Neuronal stem cell (in vitro differentiated cells): ENCODE measurements at regions not wholly inside any gene's neighbourhood (a gene's known extent, or its start where the extent isn't known, plus 50 kb on each side); places are given as distances from the start of the nearest gene placed in this dataset.

Experiments
- DNase-seq: peaks from one replicate; pipeline ENCODE4 v3.0.0-alpha.2; 2013; ENCODE audit warnings: low spot score
- H2AFZ ChIP-seq: one replicate; pipeline ENCODE4 v1.6.1; 2013; ENCODE audit warnings: mild to moderate bottlenecking, low read length, inconsistent platforms
- H2AK5ac ChIP-seq: 2 replicates; pipeline ENCODE4 v1.6.1; 2013; ENCODE audit warnings: low read depth, mild to moderate bottlenecking, inconsistent platforms, low read length, moderate library complexity, mixed read lengths
- H2BK120ac ChIP-seq: 2 replicates; pipeline ENCODE4 v1.6.1; 2013; ENCODE audit warnings: low read depth, mild to moderate bottlenecking, inconsistent platforms, low read length, moderate library complexity, mixed read lengths
- H2BK12ac ChIP-seq: one replicate; pipeline ENCODE4 v1.6.1; 2013; ENCODE audit warnings: low read length, inconsistent platforms
- H2BK15ac ChIP-seq: 2 replicates; pipeline ENCODE4 v1.6.1; 2013; ENCODE audit warnings: mild to moderate bottlenecking, low read length, inconsistent platforms, mixed read lengths
- H2BK5ac ChIP-seq: one replicate; pipeline ENCODE4 v1.6.1; 2013; ENCODE audit warnings: inconsistent platforms, mild to moderate bottlenecking, low read length, moderate library complexity
- H3K14ac ChIP-seq: one replicate; pipeline ENCODE4 v1.6.1; 2013; ENCODE audit warnings: low read length, inconsistent platforms
- H3K18ac ChIP-seq: 2 replicates; pipeline ENCODE4 v1.6.1; 2013; ENCODE audit warnings: low read length, inconsistent platforms
- H3K23ac ChIP-seq: 2 replicates; pipeline ENCODE4 v1.6.1; 2013; ENCODE audit warnings: low read depth, mild to moderate bottlenecking, mixed read lengths, low read length, inconsistent platforms; ENCODE audit not compliant: poor library complexity
- H3K27ac ChIP-seq: replicated peaks from 3 replicates; pipeline ENCODE4 v1.5.1; 2013; ENCODE audit warnings: low read length, inconsistent platforms
- H3K27me3 ChIP-seq, 3 experiments: 2 replicates each; pipeline ENCODE4 v1.6.1; 2013; ENCODE audit warnings: low read length in 3 of 3, mild to moderate bottlenecking in 2 of 3, inconsistent platforms in 1 of 3, low read depth in 1 of 3, mixed read lengths in 1 of 3, moderate library complexity in 1 of 3; ENCODE audit not compliant: control insufficient read depth in 3 of 3, insufficient read depth in 3 of 3
- H3K36me3 ChIP-seq, 2 donors: replicated peaks in 1 of 2; 2 replicates each; pipeline ENCODE4 v1.6.1; 2013; ENCODE audit warnings: low read length in 2 of 2; ENCODE audit not compliant: control insufficient read depth in 2 of 2, insufficient read depth in 2 of 2
- H3K4ac ChIP-seq: 2 replicates; pipeline ENCODE4 v1.6.1; 2013; ENCODE audit warnings: inconsistent platforms, mild to moderate bottlenecking, low read length, moderate library complexity
- H3K4me1 ChIP-seq, 2 donors: 1 replicate in 1 of 2; 2 replicates in 1 of 2; pipeline ENCODE4 v1.6.1; 2013; ENCODE audit warnings: low read length in 2 of 2, low read depth in 1 of 2; ENCODE audit not compliant: control insufficient read depth in 2 of 2, insufficient read depth in 1 of 2
- H3K4me2 ChIP-seq: one replicate; pipeline ENCODE4 v1.6.1; 2013; ENCODE audit warnings: mild to moderate bottlenecking, low read length, inconsistent platforms; ENCODE audit not compliant: insufficient read depth, poor library complexity, severe bottlenecking
- H3K4me3 ChIP-seq, 2 donors: 2 replicates each; pipeline ENCODE4 v1.5.1; 2013; ENCODE audit warnings: low read length in 2 of 2, mild to moderate bottlenecking in 2 of 2, inconsistent platforms in 1 of 2, moderate library complexity in 1 of 2
- H3K79me1 ChIP-seq: one replicate; pipeline ENCODE4 v1.6.1; 2013; ENCODE audit warnings: low read depth, mild to moderate bottlenecking, inconsistent platforms, low read length, moderate library complexity
- H3K9ac ChIP-seq: one replicate; pipeline ENCODE4 v1.6.1; 2013; ENCODE audit warnings: mild to moderate bottlenecking, low read depth, low read length, inconsistent platforms; ENCODE audit not compliant: poor library complexity
- H3K9me3 ChIP-seq, 2 donors: replicated peaks in 1 of 2; 2 replicates each; pipeline versions ENCODE3 to v1.6.1; 2013; ENCODE audit warnings: low read length in 2 of 2, mild to moderate bottlenecking in 2 of 2, inconsistent platforms in 1 of 2, low read depth in 1 of 2, mixed read lengths in 1 of 2, moderate library complexity in 1 of 2; ENCODE audit not compliant: control insufficient read depth in 2 of 2, insufficient read depth in 1 of 2
- H4K8ac ChIP-seq: one replicate; pipeline ENCODE4 v1.6.1; 2013; ENCODE audit warnings: low read depth, mild to moderate bottlenecking, inconsistent platforms, low read length, moderate library complexity
- H4K91ac ChIP-seq: one replicate; pipeline ENCODE4 v1.6.1; 2013; ENCODE audit warnings: low read length, low read depth, mild to moderate bottlenecking, inconsistent platforms; ENCODE audit not compliant: poor library complexity
- WGBS, 2 donors: extraction: QIAGEN DNeasy Blood & Tissue Kit; methylation state at CpG; one replicate each; pipeline ENCODE4 v1.1.7; 2013; ENCODE audit warnings: missing lambda C conversion rate in 2 of 2, mixed read lengths in 1 of 2; ENCODE audit not compliant: insufficient read length in 2 of 2, insufficient replicate concordance in 1 of 2; ENCODE audit errors: extremely low coverage in 2 of 2; 5-methylcytosine and 5-hydroxymethylcytosine counted together

DNA sequence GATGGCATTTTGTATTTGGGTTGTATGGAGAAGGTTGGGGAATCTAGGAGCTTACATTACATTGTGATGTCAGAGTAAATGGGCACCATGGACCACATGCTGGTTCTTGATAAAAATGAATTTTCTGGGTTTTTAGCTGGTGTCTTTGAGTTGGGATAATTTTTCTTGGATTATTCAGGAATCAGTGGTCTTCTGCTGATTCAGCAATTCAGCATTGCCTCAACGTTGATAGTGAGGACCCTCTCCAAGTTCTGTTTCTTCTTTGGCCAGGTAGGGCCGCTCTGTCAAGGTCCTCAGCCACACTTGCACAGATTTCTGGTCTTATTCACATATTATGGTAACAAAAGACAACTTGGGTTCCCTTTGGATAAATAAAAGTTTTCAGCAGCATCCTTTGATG is 312.0 kb upstream of the TPK1 start:
- DNase-seq = no peak
- Histone ChIP-seq H2BK15ac (no peak overlapping the region), H2BK12ac (no peak overlapping the region), H4K91ac (no peak overlapping the region), H2BK5ac (no peak overlapping the region), H4K8ac (no peak overlapping the region), H3K4me3 (no peak overlapping the region), H3K18ac (no peak overlapping the region), H3K4me2 (no peak overlapping the region), H3K27ac (no peak overlapping the region), H3K9me3 (no peaks in the 10 kb centered on the region), H3K23ac (no peak overlapping the region), H2AFZ (no peak overlapping the region), H3K14ac (no peak overlapping the region), H2AK5ac (no peak overlapping the region), H3K4ac (no peak overlapping the region), H2BK120ac (no peak overlapping the region), H3K79me1 (no peaks in the 10 kb centered on the region), H3K27me3 (no peaks in the 10 kb centered on the region), H3K9ac (no peak overlapping the region), H3K4me1 (no peaks in the 10 kb centered on the region), H3K36me3 (no peaks in the 10 kb centered on the region)
- no CpG with 5 or more reads among the region's 2 CpGs for WGBS, 2 donors

DNA sequence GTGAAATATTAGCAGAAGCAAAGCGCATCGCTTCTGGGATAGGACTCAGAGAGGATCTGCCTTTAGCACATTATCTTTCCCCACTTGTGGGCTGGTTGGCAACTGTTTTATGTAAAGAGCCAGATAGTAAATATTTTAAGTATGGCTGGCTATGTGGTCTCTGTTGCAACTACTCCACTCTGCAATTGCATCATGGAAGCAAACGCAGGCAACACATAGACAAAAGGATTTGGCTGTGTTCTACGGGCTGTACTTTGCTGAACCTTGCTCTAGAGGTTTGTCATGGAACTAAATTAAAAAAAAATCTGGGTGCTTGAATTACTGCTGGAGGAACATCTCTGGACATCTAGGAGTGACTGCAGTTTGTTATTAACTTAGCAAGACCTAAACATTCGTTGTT is 307.8 kb upstream of the TPK1 start:
- Histone ChIP-seq H3K79me1 (no peaks in the 10 kb centered on the region), H3K4me2 (no peak overlapping the region), H3K27me3 (no peaks in the 10 kb centered on the region), H3K36me3 (no peaks in the 10 kb centered on the region), H3K9me3 (no peaks in the 10 kb centered on the region), H4K91ac (no peak overlapping the region), H3K27ac (no peak overlapping the region), H2BK12ac (no peak overlapping the region), H3K4ac (no peak overlapping the region), H2BK15ac (no peak overlapping the region), H3K23ac (no peak overlapping the region), H3K14ac (no peak overlapping the region), H2AK5ac (no peak overlapping the region), H2BK5ac (no peak overlapping the region), H3K9ac (no peak overlapping the region), H2AFZ (no peak overlapping the region), H4K8ac (no peak overlapping the region), H3K18ac (no peak overlapping the region), H2BK120ac (no peak overlapping the region), H3K4me3 (no peak overlapping the region), H3K4me1 (no peaks in the 10 kb centered on the region)
- DNase-seq = no peak
- no CpG with 5 or more reads among the region's 5 CpGs for WGBS, 2 donors

DNA sequence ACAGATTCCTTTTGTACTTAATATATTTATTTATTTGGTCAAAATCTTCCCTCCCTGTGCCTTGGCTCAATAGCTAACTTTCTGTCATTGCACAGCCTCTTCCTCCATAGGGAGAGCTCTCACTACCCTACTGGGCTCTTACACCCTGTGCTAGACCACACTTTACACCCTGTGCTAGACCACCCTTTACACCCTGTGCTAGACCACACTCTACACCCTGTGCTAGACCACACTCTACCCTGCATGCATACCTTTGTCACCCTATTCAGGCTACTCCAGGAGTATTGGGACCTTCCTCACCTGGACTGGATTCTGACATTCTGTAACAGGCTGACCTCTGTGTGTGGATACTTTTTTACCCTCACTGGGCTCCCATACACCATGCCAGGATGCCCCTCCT is 298.5 kb upstream of the TPK1 start:
- Histone ChIP-seq H3K27ac (no peak overlapping the region), H2BK120ac (no peak overlapping the region), H3K18ac (peak overlapping the region; percentile 72), H2AK5ac (no peak overlapping the region), H4K8ac (no peak overlapping the region), H3K9ac (no peak overlapping the region), H2BK12ac (no peak overlapping the region), H3K27me3 (no peaks in the 10 kb centered on the region), H3K14ac (no peak overlapping the region), H2AFZ (no peak overlapping the region), H3K4ac (no peak overlapping the region), H3K23ac (no peak overlapping the region), H2BK15ac (no peak overlapping the region), H3K36me3 (no peaks in the 10 kb centered on the region), H3K79me1 (no peaks in the 10 kb centered on the region), H2BK5ac (no peak overlapping the region), H3K9me3 (no peaks in the 10 kb centered on the region), H4K91ac (no peak overlapping the region), H3K4me2 (no peak overlapping the region), H3K4me3 (no peak overlapping the region), H3K4me1 (no peaks in the 10 kb centered on the region)
- DNase-seq = no peak

DNA sequence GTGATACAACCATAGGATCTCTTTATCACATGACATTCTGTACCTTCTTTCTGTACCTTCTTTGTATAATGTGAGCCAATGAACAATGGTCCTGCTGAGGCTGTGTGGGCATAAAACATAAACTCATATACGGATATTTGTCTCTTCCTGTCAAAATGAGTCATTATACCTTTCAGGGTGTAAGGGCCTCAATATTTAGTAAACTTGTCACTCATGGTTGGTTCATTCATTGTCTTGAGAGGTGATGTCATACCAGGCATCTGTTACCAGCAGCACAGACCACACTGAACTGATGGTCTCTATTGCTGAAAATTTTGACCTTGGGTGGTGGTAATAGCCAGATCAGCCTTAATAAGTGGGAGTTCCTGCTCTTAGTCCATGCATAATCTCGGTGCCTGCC is 287.6 kb upstream of the TPK1 start:
- no CpG with 5 or more reads among the region's 2 CpGs for WGBS, 2 donors
- H3K9ac ChIP-seq = no peak overlapping the region
- no peak for DNase-seq
- no peak overlapping the region for H3K18ac ChIP-seq
- H3K4ac ChIP-seq = no peak overlapping the region
- H3K9me3 ChIP-seq = no peaks in the 10 kb centered on the region
- H2BK12ac ChIP-seq = no peak overlapping the region
- no peak overlapping the region for H2AFZ ChIP-seq
- H3K79me1 ChIP-seq = no peaks in the 10 kb centered on the region
- no peaks in the 10 kb centered on the region for H3K27me3 ChIP-seq
- no peak overlapping the region for H2AK5ac ChIP-seq
- H3K4me1 ChIP-seq = no peaks in the 10 kb centered on the region
- no peaks in the 10 kb centered on the region for H3K36me3 ChIP-seq
- no peak overlapping the region for H3K23ac ChIP-seq
- H4K8ac ChIP-seq = no peak overlapping the region
- H2BK15ac ChIP-seq = no peak overlapping the region
- no peak overlapping the region for H3K27ac ChIP-seq
- no peak overlapping the region for H3K4me3 ChIP-seq
- H4K91ac ChIP-seq = no peak overlapping the region
- no peak overlapping the region for H3K14ac ChIP-seq
- no peak overlapping the region for H2BK120ac ChIP-seq
- no peak overlapping the region for H3K4me2 ChIP-seq
- H2BK5ac ChIP-seq = no peak overlapping the region
